HepG2 (cell line): ENCODE measurements at regions not wholly inside any gene's neighbourhood (a gene's known extent, or its start where the extent isn't known, plus 50 kb on each side); places are given as distances from the start of the nearest gene placed in this dataset.

Experiments used
- CCDC6 ChIP-seq: sonication (generic); formaldehyde crosslinking; IDR thresholded peaks from 2 replicates; pipeline ENCODE4 v1.8.1; 2022; ENCODE audit warnings: mild to moderate bottlenecking, missing genetic modification reagents, moderate library complexity
- DPF2 ChIP-seq: sonication (generic); formaldehyde crosslinking; IDR thresholded peaks from 2 replicates; pipeline ENCODE4 v1.4.0; 2020; ENCODE audit warnings: mild to moderate bottlenecking, low read depth, missing genetic modification reagents, borderline replicate concordance
- KAT8 ChIP-seq: IDR thresholded peaks from 2 replicates; pipeline ENCODE4 v1.6.1; 2016; ENCODE audit warnings: missing genetic modification reagents, missing compliant biosample characterization
- KDM2A ChIP-seq: sonication (generic); formaldehyde crosslinking; IDR thresholded peaks from 2 replicates; pipeline ENCODE4 v1.4.0; 2020; ENCODE audit warnings: low read depth, missing genetic modification reagents, borderline replicate concordance
- TAF1 ChIP-seq: sonication (generic); formaldehyde crosslinking; IDR thresholded peaks from 2 replicates; pipeline ENCODE4 v1.4.0; 2020; ENCODE audit warnings: missing genetic modification reagents
- TCF7L2 ChIP-seq: IDR thresholded peaks from 2 replicates; pipeline ENCODE4 v1.6.1; 2011; ENCODE audit warnings: mild to moderate bottlenecking, low read depth, low read length, moderate library complexity
- ZNF891 ChIP-seq: sonication (generic); formaldehyde crosslinking; IDR thresholded peaks from 2 replicates; pipeline ENCODE4 v1.5.0; 2020; ENCODE audit warnings: mild to moderate bottlenecking, missing genetic modification reagents
- TF ChIP-seq, protein P1 (sequence below), 2 experiments: fragments of 450-650 bp in 1 of 2; sonication (generic) in 1 of 2; formaldehyde crosslinking in 1 of 2; IDR thresholded peaks; 2 replicates each; pipeline versions ENCODE4 v1.6.1 to v1.8.0; 2016 to 2022; ENCODE audit warnings: antibody characterized with exemption in 1 of 2, mild to moderate bottlenecking in 1 of 2, missing genetic modification reagents in 1 of 2
- TF ChIP-seq, protein P2 (sequence below): IDR thresholded peaks from 2 replicates; pipeline ENCODE4 v1.6.1; 2018; ENCODE audit warnings: missing genetic modification reagents
- TF ChIP-seq, protein P3 (sequence below): sonication (generic); formaldehyde crosslinking; conservative IDR thresholded peaks from 2 replicates; pipeline ENCODE4 v1.8.0; 2022; ENCODE audit warnings: mild to moderate bottlenecking, moderate library complexity, missing genetic modification reagents
- TF ChIP-seq, protein P4 (sequence below): fragments of 450-650 bp; IDR thresholded peaks from 2 replicates; pipeline ENCODE4 v1.6.1; 2017

DNA sequence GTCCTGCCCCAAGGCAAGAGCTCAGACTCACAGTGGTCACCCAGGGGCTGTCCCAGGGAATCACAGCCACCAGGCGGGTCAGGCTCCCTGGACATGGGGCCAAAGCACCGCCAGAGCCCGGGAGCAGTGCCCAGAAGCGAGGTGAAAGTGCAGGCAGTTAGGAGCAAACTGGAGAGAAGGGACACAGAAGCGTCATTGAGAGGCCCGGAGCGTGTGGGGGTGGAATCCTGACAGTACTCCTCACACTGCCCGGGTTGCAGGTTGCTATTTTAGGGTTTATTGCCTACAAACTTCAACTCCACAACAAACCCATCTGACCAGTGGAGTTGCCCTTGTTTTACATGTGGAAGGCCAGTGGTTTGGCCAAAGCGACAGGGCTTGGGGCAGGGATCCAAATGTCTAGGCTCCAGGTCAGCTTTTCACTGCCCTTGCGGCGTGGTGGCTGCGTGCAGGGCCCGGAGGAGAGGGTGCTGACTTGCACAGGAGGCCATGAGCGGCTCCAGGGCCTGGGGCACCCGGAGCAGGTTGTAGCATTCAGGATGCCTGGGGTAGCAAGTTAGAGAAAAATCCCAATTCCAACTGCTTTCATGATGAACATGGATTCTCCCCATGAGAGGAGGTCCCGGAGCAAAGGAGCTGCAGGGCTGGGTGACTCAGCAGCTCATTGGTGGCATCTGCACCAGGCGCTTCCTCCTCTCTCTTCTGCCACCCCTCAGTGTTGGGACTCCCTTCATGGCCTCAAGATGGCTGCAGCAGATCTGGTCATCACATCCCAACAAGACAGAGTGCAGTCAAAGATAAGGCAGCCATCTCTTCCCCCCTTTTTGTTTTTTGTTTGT lies 112.3 kb upstream of the NCOR2 start (continued):
- TF ChIP-seq, protein P1, sequence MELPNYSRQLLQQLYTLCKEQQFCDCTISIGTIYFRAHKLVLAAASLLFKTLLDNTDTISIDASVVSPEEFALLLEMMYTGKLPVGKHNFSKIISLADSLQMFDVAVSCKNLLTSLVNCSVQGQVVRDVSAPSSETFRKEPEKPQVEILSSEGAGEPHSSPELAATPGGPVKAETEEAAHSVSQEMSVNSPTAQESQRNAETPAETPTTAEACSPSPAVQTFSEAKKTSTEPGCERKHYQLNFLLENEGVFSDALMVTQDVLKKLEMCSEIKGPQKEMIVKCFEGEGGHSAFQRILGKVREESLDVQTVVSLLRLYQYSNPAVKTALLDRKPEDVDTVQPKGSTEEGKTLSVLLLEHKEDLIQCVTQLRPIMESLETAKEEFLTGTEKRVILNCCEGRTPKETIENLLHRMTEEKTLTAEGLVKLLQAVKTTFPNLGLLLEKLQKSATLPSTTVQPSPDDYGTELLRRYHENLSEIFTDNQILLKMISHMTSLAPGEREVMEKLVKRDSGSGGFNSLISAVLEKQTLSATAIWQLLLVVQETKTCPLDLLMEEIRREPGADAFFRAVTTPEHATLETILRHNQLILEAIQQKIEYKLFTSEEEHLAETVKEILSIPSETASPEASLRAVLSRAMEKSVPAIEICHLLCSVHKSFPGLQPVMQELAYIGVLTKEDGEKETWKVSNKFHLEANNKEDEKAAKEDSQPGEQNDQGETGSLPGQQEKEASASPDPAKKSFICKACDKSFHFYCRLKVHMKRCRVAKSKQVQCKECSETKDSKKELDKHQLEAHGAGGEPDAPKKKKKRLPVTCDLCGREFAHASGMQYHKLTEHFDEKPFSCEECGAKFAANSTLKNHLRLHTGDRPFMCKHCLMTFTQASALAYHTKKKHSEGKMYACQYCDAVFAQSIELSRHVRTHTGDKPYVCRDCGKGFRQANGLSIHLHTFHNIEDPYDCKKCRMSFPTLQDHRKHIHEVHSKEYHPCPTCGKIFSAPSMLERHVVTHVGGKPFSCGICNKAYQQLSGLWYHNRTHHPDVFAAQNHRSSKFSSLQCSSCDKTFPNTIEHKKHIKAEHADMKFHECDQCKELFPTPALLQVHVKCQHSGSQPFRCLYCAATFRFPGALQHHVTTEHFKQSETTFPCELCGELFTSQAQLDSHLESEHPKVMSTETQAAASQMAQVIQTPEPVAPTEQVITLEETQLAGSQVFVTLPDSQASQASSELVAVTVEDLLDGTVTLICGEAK (IDR thresholded peaks at IDR 0.05) = no peak
- TF ChIP-seq, protein P1 (CRISPR knock-in tag; IDR thresholded peaks at IDR 0.05) = 0 out of 2 replicates have a peak, but pooled peaks have one; percentile 16
- TF ChIP-seq DPF2 (CRISPR knock-in tag) (no peak), KDM2A (CRISPR knock-in tag) (peak; percentile 34; the same call in 1 of the 2 replicates), ZNF891 (CRISPR knock-in tag) (0 out of 2 replicates have a peak, but pooled peaks have one; percentile 22), KAT8 (CRISPR knock-in tag) (no peak), TAF1 (CRISPR knock-in tag) (peak; percentile 22; the same call in 1 of the 2 replicates), TCF7L2 (no peak), CCDC6 (CRISPR knock-in tag) (peak; percentile 23; the same call in 1 of the 2 replicates)
- TF ChIP-seq, protein P2, sequence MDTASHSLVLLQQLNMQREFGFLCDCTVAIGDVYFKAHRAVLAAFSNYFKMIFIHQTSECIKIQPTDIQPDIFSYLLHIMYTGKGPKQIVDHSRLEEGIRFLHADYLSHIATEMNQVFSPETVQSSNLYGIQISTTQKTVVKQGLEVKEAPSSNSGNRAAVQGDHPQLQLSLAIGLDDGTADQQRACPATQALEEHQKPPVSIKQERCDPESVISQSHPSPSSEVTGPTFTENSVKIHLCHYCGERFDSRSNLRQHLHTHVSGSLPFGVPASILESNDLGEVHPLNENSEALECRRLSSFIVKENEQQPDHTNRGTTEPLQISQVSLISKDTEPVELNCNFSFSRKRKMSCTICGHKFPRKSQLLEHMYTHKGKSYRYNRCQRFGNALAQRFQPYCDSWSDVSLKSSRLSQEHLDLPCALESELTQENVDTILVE = no peak
- TF ChIP-seq, protein P3, sequence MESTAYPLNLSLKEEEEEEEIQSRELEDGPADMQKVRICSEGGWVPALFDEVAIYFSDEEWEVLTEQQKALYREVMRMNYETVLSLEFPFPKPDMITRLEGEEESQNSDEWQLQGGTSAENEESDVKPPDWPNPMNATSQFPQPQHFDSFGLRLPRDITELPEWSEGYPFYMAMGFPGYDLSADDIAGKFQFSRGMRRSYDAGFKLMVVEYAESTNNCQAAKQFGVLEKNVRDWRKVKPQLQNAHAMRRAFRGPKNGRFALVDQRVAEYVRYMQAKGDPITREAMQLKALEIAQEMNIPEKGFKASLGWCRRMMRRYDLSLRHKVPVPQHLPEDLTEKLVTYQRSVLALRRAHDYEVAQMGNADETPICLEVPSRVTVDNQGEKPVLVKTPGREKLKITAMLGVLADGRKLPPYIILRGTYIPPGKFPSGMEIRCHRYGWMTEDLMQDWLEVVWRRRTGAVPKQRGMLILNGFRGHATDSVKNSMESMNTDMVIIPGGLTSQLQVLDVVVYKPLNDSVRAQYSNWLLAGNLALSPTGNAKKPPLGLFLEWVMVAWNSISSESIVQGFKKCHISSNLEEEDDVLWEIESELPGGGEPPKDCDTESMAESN (CRISPR knock-in tag) = no peak
- TF ChIP-seq, protein P4, sequence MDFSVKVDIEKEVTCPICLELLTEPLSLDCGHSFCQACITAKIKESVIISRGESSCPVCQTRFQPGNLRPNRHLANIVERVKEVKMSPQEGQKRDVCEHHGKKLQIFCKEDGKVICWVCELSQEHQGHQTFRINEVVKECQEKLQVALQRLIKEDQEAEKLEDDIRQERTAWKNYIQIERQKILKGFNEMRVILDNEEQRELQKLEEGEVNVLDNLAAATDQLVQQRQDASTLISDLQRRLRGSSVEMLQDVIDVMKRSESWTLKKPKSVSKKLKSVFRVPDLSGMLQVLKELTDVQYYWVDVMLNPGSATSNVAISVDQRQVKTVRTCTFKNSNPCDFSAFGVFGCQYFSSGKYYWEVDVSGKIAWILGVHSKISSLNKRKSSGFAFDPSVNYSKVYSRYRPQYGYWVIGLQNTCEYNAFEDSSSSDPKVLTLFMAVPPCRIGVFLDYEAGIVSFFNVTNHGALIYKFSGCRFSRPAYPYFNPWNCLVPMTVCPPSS = no peak
